GM23338 (cell line): ENCODE measurements at regions not wholly inside any gene's neighbourhood (a gene's known extent, or its start where the extent isn't known, plus 50 kb on each side); places are given as distances from the start of the nearest gene placed in this dataset.

Source experiments
- ATAC-seq: fragments of 200-7000 bp; cut with Tn5 transposase; 3 replicates; pipeline ENCODE4 v1.9.1; 2020
- DNase-seq: peaks from one replicate; pipeline ENCODE4 v3.0.0-alpha.2; 2015; ENCODE audit warnings: low spot score
- H2AFZ ChIP-seq: fragments of 200-600 bp; sonication (generic); 2 replicates; pipeline ENCODE4 v1.8.0; 2016; ENCODE audit warnings: antibody characterized with exemption, mild to moderate bottlenecking, moderate library complexity
- H3F3A ChIP-seq: fragments of 200-600 bp; sonication (generic); replicated peaks from 2 replicates; pipeline ENCODE4 v1.8.0; 2017; ENCODE audit warnings: antibody characterized with exemption, mixed run types, low read depth
- H3K27ac ChIP-seq: fragments of 200-600 bp; sonication (generic); 2 replicates; pipeline ENCODE4 v1.6.1; 2016; ENCODE audit warnings: low read depth
- H3K27me3 ChIP-seq: fragments of 200-600 bp; sonication (generic); 2 replicates; pipeline ENCODE4 v1.8.0; 2016; ENCODE audit warnings: mild to moderate bottlenecking, mixed run types, moderate library complexity; ENCODE audit not compliant: insufficient read depth
- H3K36me3 ChIP-seq: fragments of 200-600 bp; sonication (generic); 2 replicates; pipeline ENCODE4 v1.8.0; 2016; ENCODE audit warnings: mild to moderate bottlenecking; ENCODE audit not compliant: insufficient read depth
- H3K4me1 ChIP-seq: fragments of 200-600 bp; sonication (generic); 2 replicates; pipeline ENCODE4 v1.8.0; 2016; ENCODE audit warnings: mild to moderate bottlenecking, moderate library complexity; ENCODE audit not compliant: insufficient read depth
- H3K4me2 ChIP-seq: fragments of 200-600 bp; sonication (generic); 2 replicates; pipeline ENCODE4 v1.7.1; 2017; ENCODE audit warnings: mixed run types
- H3K4me3 ChIP-seq: fragments of 200-600 bp; sonication (generic); 2 replicates; pipeline ENCODE4 v1.6.1; 2016; ENCODE audit warnings: mixed run types
- H3K79me2 ChIP-seq: fragments of 200-600 bp; sonication (generic); replicated peaks from 2 replicates; pipeline ENCODE4 v1.8.0; 2017; ENCODE audit warnings: mild to moderate bottlenecking; ENCODE audit not compliant: insufficient read depth
- H3K9me2 ChIP-seq: fragments of 200-600 bp; sonication (generic); 2 replicates; pipeline ENCODE4 v1.8.0; 2017; ENCODE audit not compliant: insufficient read depth
- H4K20me1 ChIP-seq: fragments of 200-600 bp; sonication (generic); replicated peaks from 2 replicates; pipeline ENCODE4 v1.8.0; 2017; ENCODE audit warnings: mild to moderate bottlenecking; ENCODE audit not compliant: insufficient read depth
- H3K27ac Mint-ChIP-seq: 2 replicates; pipeline ENCODE4 v1.8.0; 2020; ENCODE audit warnings: inconsistent platforms, mild to moderate bottlenecking, moderate library complexity, mixed read lengths
- H3K27me3 Mint-ChIP-seq: 3 replicates; pipeline ENCODE4 v1.8.0; 2022; ENCODE audit warnings: low read depth, mild to moderate bottlenecking, moderate library complexity, mixed read lengths, inconsistent platforms; ENCODE audit not compliant: insufficient read depth, poor library complexity
- H3K36me3 Mint-ChIP-seq: 3 replicates; pipeline ENCODE4 v1.8.0; 2021; ENCODE audit warnings: low read depth, mild to moderate bottlenecking, inconsistent platforms, moderate library complexity, mixed read lengths
- H3K4me1 Mint-ChIP-seq: 3 replicates; pipeline ENCODE4 v1.8.0; 2020; ENCODE audit warnings: mild to moderate bottlenecking, inconsistent platforms, mixed read lengths
- H3K4me3 Mint-ChIP-seq: 3 replicates; pipeline ENCODE4 v1.8.0; 2021; ENCODE audit warnings: moderate library complexity, mild to moderate bottlenecking, inconsistent platforms, mixed read lengths
- H3K9me3 Mint-ChIP-seq: 3 replicates; pipeline ENCODE4 v1.8.0; 2020; ENCODE audit warnings: moderate library complexity, mild to moderate bottlenecking, inconsistent platforms, mixed read lengths
- CREB1 ChIP-seq: fragments of 250-450 bp; sonication (Bioruptor Pico); IDR thresholded peaks from 2 replicates; pipeline ENCODE4 v1.5.0; 2020; ENCODE audit warnings: low read depth, mild to moderate bottlenecking, moderate library complexity
- CTCF ChIP-seq, 2 experiments: fragments of 200-600 bp in 1 of 2; sonication (generic) in 1 of 2; conservative IDR thresholded peaks; 2 replicates each; pipeline versions ENCODE4 v1.5.1 to v1.6.1; 2016 to 2017; ENCODE audit warnings: antibody characterized with exemption in 2 of 2, low read depth in 2 of 2, mild to moderate bottlenecking in 2 of 2, moderate library complexity in 1 of 2
- EZH2 ChIP-seq: fragments of 200-600 bp; sonication (generic); IDR thresholded peaks from one replicate; pipeline ENCODE4 v1.8.0; 2017; ENCODE audit warnings: antibody characterized with exemption, mild to moderate bottlenecking, low read depth; ENCODE audit not compliant: unreplicated experiment
- EZH2phosphoT487 ChIP-seq: fragments of 200-600 bp; sonication (generic); IDR thresholded peaks from one replicate; pipeline ENCODE4 v1.8.1; 2018; ENCODE audit warnings: antibody characterized with exemption; ENCODE audit not compliant: unreplicated experiment
- JUNB ChIP-seq: IDR thresholded peaks from one replicate; pipeline ENCODE4 v1.6.1; 2016; ENCODE audit warnings: antibody characterized with exemption; ENCODE audit not compliant: unreplicated experiment
- NANOG ChIP-seq: IDR thresholded peaks from 2 replicates; pipeline ENCODE4 v1.6.1; 2016; ENCODE audit warnings: antibody characterized with exemption, borderline replicate concordance
- POLR2AphosphoS5 ChIP-seq: IDR thresholded peaks from 2 replicates; pipeline ENCODE4 v1.6.1; 2016; ENCODE audit warnings: antibody characterized with exemption, low read depth
- STAT1 ChIP-seq: IDR thresholded peaks from one replicate; pipeline ENCODE4 v1.6.1; 2016; ENCODE audit warnings: antibody characterized with exemption; ENCODE audit not compliant: unreplicated experiment
- ZNF114 ChIP-seq: fragments of 250-450 bp; sonication (Bioruptor Pico); IDR thresholded peaks from 2 replicates; pipeline ENCODE4 v1.5.0; 2020; ENCODE audit warnings: mild to moderate bottlenecking, moderate library complexity
- ZNF331 ChIP-seq: fragments of 250-450 bp; sonication (Bioruptor Pico); IDR thresholded peaks from 2 replicates; pipeline ENCODE4 v1.5.0; 2020; ENCODE audit warnings: low read depth, mild to moderate bottlenecking, moderate library complexity
- TF ChIP-seq, protein P1 (sequence below): IDR thresholded peaks from one replicate; pipeline ENCODE4 v1.6.1; 2018; ENCODE audit warnings: antibody characterized with exemption; ENCODE audit not compliant: unreplicated experiment

DNA sequence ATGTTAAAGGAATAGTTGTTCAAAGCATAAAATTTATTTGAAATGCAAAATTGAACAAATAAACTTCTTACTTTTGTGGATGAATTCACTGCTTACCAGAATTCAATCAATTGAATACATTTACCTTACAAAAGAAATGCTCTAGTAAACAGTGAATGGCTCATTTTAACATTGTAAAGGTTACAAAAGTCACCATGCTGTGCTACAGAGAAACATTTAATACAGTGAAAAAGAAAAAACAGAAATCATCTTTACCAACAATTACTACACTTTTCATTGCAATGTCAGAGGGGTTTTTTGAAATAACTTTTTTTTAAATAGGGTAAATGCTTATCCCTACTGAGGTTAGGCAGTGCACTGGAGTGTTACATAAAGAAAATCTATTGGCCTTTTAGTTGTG is 853.0 kb downstream of the NCAM2 start:
- H3K9me3 Mint-ChIP-seq = peaks cover 14% of the 10 kb centered on the region; the same call in 2 of the 3 replicates
- peaks cover 22% of the 10 kb centered on the region for H3K4me1 Mint-ChIP-seq
- Histone ChIP-seq H3F3A (no peaks in the 10 kb centered on the region), H3K79me2 (no peaks in the 10 kb centered on the region), H3K4me3 (peak overlapping the region; percentile 14; the same call in 1 of the 2 replicates), H3K27me3 (no peaks in the 10 kb centered on the region), H3K4me2 (peak overlapping the region; percentile 37), H2AFZ (no peak overlapping the region), H3K36me3 (no peaks in the 10 kb centered on the region), H3K9me2 (no peaks in the 10 kb centered on the region), H3K27ac (no peak overlapping the region), H4K20me1 (no peaks in the 10 kb centered on the region), H3K4me1 (peaks cover 17% of the 10 kb centered on the region)
- peak; percentile 63 for ATAC-seq
- H3K36me3 Mint-ChIP-seq = peaks cover 12% of the 10 kb centered on the region; the same call in 2 of the 3 replicates
- peak; percentile 38; the same call in 1 of the 2 replicates for TF ChIP-seq NANOG
- TF ChIP-seq, protein P1, sequence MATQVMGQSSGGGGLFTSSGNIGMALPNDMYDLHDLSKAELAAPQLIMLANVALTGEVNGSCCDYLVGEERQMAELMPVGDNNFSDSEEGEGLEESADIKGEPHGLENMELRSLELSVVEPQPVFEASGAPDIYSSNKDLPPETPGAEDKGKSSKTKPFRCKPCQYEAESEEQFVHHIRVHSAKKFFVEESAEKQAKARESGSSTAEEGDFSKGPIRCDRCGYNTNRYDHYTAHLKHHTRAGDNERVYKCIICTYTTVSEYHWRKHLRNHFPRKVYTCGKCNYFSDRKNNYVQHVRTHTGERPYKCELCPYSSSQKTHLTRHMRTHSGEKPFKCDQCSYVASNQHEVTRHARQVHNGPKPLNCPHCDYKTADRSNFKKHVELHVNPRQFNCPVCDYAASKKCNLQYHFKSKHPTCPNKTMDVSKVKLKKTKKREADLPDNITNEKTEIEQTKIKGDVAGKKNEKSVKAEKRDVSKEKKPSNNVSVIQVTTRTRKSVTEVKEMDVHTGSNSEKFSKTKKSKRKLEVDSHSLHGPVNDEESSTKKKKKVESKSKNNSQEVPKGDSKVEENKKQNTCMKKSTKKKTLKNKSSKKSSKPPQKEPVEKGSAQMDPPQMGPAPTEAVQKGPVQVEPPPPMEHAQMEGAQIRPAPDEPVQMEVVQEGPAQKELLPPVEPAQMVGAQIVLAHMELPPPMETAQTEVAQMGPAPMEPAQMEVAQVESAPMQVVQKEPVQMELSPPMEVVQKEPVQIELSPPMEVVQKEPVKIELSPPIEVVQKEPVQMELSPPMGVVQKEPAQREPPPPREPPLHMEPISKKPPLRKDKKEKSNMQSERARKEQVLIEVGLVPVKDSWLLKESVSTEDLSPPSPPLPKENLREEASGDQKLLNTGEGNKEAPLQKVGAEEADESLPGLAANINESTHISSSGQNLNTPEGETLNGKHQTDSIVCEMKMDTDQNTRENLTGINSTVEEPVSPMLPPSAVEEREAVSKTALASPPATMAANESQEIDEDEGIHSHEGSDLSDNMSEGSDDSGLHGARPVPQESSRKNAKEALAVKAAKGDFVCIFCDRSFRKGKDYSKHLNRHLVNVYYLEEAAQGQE = no peak
- peak; percentile 40 for DNase-seq
- H3K27me3 Mint-ChIP-seq = peaks cover 7% of the 10 kb centered on the region
- H3K4me3 Mint-ChIP-seq = peak overlapping the region; percentile 56; the same call in 2 of the 3 replicates
- peak overlapping the region; percentile 92 for H3K27ac Mint-ChIP-seq

DNA sequence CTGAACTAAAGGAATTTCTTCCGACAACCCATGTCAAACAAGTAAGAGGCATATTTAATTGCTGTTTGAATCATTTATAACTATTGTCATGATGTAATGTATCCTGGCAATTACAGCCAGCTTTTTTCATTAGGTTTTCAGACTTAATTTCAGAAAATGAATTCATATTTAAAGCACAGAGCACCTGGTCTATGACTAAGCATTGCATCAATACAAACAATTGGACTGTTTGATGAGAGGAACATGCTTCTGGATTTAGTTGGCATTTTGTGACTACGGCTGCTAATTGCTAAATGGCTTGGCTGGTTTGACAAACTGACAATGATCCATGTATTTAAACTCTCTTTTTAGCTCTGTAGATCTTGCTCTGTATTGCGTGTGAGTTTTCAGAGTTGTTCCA is 853.4 kb downstream of the NCAM2 start:
- ATAC-seq = no peak
- peak overlapping the region; percentile 0; the same call in 1 of the 3 replicates for H3K4me3 Mint-ChIP-seq

DNA sequence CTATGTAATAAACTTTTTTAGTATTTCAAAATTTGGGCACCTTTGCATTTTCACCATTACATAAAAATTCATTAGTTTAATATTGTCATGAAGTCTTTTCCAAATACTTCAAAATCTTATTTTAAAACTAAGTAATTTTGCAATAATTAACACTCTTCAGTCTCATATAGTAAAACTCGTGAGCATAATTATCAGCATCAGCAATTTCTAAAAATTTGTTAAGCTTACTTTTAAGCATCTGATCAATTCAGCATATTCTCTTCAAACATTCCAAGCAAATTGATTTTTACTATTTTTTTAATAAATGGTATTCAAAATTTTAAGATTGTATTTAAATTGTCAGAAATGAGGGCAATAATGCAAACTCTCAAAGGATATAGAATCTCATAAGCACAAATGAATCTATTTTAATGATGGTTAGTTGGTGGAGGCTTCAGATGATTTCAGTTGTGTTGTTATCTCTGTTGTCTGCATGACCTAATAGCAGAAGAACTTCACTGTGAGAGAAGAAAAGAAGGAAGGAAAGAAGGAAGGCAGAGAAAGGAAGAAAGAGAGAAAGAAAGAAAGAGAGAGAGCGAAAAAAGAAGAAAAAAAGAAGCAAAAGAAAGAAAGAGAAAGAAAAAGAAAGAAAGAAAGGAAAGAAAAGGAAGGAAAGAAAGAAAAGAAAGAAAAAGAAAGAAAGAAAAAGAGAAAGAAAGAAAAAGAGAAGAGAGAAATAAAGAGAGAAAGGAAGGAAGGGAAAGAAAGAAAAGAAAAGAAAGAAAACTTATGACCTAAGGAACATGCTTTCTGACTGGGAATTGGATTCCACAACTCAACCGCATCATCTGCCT is 860.5 kb downstream of the NCAM2 start:
- DNase-seq (no peak), ATAC-seq (no peak)
- no peaks in the 10 kb centered on the region for H4K20me1 ChIP-seq
- Mint-ChIP-seq H3K36me3 (peaks cover 12% of the 10 kb centered on the region; the same call in 2 of the 3 replicates), H3K27me3 (peaks cover 5% of the 10 kb centered on the region), H3K27ac (peak overlapping the region; percentile 44; the same call in 1 of the 2 replicates), H3K9me3 (peaks cover 14% of the 10 kb centered on the region; the same call in 2 of the 3 replicates), H3K4me3 (no peak overlapping the region), H3K4me1 (peaks cover 24% of the 10 kb centered on the region)
- 0 out of 2 replicates have a peak overlapping the region, but pooled peaks have one; percentile 26 for H2AFZ ChIP-seq
- no peak overlapping the region for H3K4me2 ChIP-seq
- no peak overlapping the region for H3K4me3 ChIP-seq
- H3K9me2 ChIP-seq = 0 out of 2 replicates have a peak, but pooled peaks cover 3% of the 10 kb centered on the region
- H3K36me3 ChIP-seq = no peaks in the 10 kb centered on the region
- H3K79me2 ChIP-seq = no peaks in the 10 kb centered on the region
- H3K4me1 ChIP-seq = peaks cover 17% of the 10 kb centered on the region; the same call in 1 of the 2 replicates
- H3F3A ChIP-seq = no peaks in the 10 kb centered on the region
- H3K27me3 ChIP-seq = no peaks in the 10 kb centered on the region
- H3K27ac ChIP-seq = no peak overlapping the region
- TF ChIP-seq CTCF (conservative IDR thresholded peaks at IDR 0.05; ENCODE audit: low read depth in 2 of 2) = no peak
- no peak for TF ChIP-seq JUNB
- no peak for TF ChIP-seq EZH2
- TF ChIP-seq EZH2phosphoT487 = no peak
- no peak for TF ChIP-seq ZNF331 (CRISPR knock-in tag)
- no peak for TF ChIP-seq POLR2AphosphoS5
- no peak for TF ChIP-seq ZNF114 (CRISPR knock-in tag)
- no peak for TF ChIP-seq CREB1
- TF ChIP-seq STAT1 = no peak

More for the DNA sequence above, 853.4 kb downstream of the NCAM2 start:
- Mint-ChIP-seq H3K9me3 (peaks cover 14% of the 10 kb centered on the region; the same call in 2 of the 3 replicates), H3K27ac (peak overlapping the region; percentile 92), H3K27me3 (peaks cover 7% of the 10 kb centered on the region), H3K4me1 (peaks cover 22% of the 10 kb centered on the region), H3K36me3 (peaks cover 12% of the 10 kb centered on the region; the same call in 2 of the 3 replicates)
- H3K9me2 ChIP-seq = no peaks in the 10 kb centered on the region
- H3K4me3 ChIP-seq = peak overlapping the region; percentile 14; the same call in 1 of the 2 replicates
- H3F3A ChIP-seq = no peaks in the 10 kb centered on the region
- H2AFZ ChIP-seq = no peak overlapping the region
- H3K79me2 ChIP-seq = no peaks in the 10 kb centered on the region
- H3K4me1 ChIP-seq = peaks cover 17% of the 10 kb centered on the region
- H3K27me3 ChIP-seq = no peaks in the 10 kb centered on the region
- H3K4me2 ChIP-seq = peak overlapping the region; percentile 37
- H4K20me1 ChIP-seq = no peaks in the 10 kb centered on the region
- no peak overlapping the region for H3K27ac ChIP-seq
- no peaks in the 10 kb centered on the region for H3K36me3 ChIP-seq
- DNase-seq = no peak
- TF ChIP-seq JUNB (no peak), ZNF114 (CRISPR knock-in tag) (no peak), NANOG (no peak), POLR2AphosphoS5 (no peak), CREB1 (no peak)
